Esophagus muscularis mucosa (tissue), 3 donors: ENCODE measurements at regions not wholly inside any gene's neighbourhood (a gene's known extent, or its start where the extent isn't known, plus 50 kb on each side); places are given as distances from the start of the nearest gene placed in this dataset.

Experiments used
- CTCF ChIP-seq, 3 experiments: fragments of 200-600 bp in 2 of 3; fragments of 450-650 bp in 1 of 3; sonication (generic) in 2 of 3; IDR thresholded peaks; one replicate each; pipeline ENCODE4 v1.5.1; 2017 to 2019; ENCODE audit warnings: antibody characterized with exemption in 3 of 3, mild to moderate bottlenecking in 2 of 3, moderate library complexity in 1 of 3
- POLR2A ChIP-seq: fragments of 450-650 bp; IDR thresholded peaks from one replicate; pipeline ENCODE4 v1.6.1; 2017; ENCODE audit warnings: antibody characterized with exemption, moderate library complexity, mild to moderate bottlenecking, low read depth
- POLR2AphosphoS5 ChIP-seq, 2 donors: sonication (generic); formaldehyde crosslinking; IDR thresholded peaks; one replicate each; pipeline ENCODE4 v1.6.1; 2017; ENCODE audit warnings: antibody characterized with exemption in 2 of 2

GRCh38 chr5:145467446-145467845 lies 367.7 kb downstream of the PRELID2 start:
- no peak for TF ChIP-seq CTCF (IDR thresholded peaks at IDR 0.05)
- TF ChIP-seq POLR2AphosphoS5 (IDR thresholded peaks at IDR 0.05), result no peak
- TF ChIP-seq POLR2A, result no peak
